ENCODE measurements at regions not wholly inside any gene's neighbourhood (a gene's known extent, or its start where the extent isn't known, plus 50 kb on each side); places are given as distances from the start of the nearest gene placed in this dataset.

- no peak for TF ChIP-seq CTCF (conservative IDR thresholded peaks at IDR 0.05; ENCODE audit: low read length)
- no peak for TF ChIP-seq EZH2phosphoT487 (IDR thresholded peaks at IDR 0.05; ENCODE audit: borderline replicate concordance, low read depth, low read length)
These were observed 329.0 kb upstream of the TMTC4 start for GRCh38 chr13:101003566-101003965.

All from OCI-LY7 (cell line).